CD14-positive monocyte (primary cell): ENCODE measurements at regions not wholly inside any gene's neighbourhood (a gene's known extent, or its start where the extent isn't known, plus 50 kb on each side); places are given as distances from the start of the nearest gene placed in this dataset.

Experiments
- DNase-seq, 3 donors: peaks; one replicate each; pipeline ENCODE4 v3.0.0-alpha.2; 2011 to 2022
- H2AFZ ChIP-seq: 2 replicates; pipeline ENCODE4 v1.6.0; 2012; ENCODE audit warnings: mild to moderate bottlenecking, low read depth, low read length, inconsistent platforms; ENCODE audit not compliant: insufficient read depth, poor library complexity, severe bottlenecking
- H3K27ac ChIP-seq, 2 donors: 1 replicate in 1 of 2; 2 replicates in 1 of 2; pipeline ENCODE4 v1.5.1; 2012 to 2013; ENCODE audit warnings: low read length in 2 of 2, control low read depth in 1 of 2, inconsistent platforms in 1 of 2, low read depth in 1 of 2, mild to moderate bottlenecking in 1 of 2
- H3K27me3 ChIP-seq, 2 donors: one replicate each; pipeline versions ENCODE4 v1.6.0 to v1.6.1; 2011 to 2013; ENCODE audit warnings: low read length in 2 of 2; ENCODE audit not compliant: control insufficient read depth in 2 of 2, insufficient read depth in 2 of 2
- H3K36me3 ChIP-seq, 2 donors: replicated peaks in 1 of 2; 1 replicate in 1 of 2; 2 replicates in 1 of 2; pipeline versions ENCODE4 v1.5.1 to v1.6.1; 2012 to 2013; ENCODE audit warnings: low read length in 2 of 2, control low read depth in 1 of 2, inconsistent platforms in 1 of 2, mild to moderate bottlenecking in 1 of 2; ENCODE audit not compliant: insufficient read depth in 2 of 2, control insufficient read depth in 1 of 2
- H3K4me1 ChIP-seq, 2 donors: 1 replicate in 1 of 2; 2 replicates in 1 of 2; pipeline versions ENCODE4 v1.5.1 to v1.6.1; 2012 to 2013; ENCODE audit warnings: low read length in 2 of 2, control low read depth in 1 of 2, inconsistent platforms in 1 of 2, mild to moderate bottlenecking in 1 of 2, moderate library complexity in 1 of 2; ENCODE audit not compliant: insufficient read depth in 2 of 2, control insufficient read depth in 1 of 2
- H3K4me2 ChIP-seq: replicated peaks from 2 replicates; pipeline ENCODE3; 2012; ENCODE audit warnings: low read length, moderate library complexity, mild to moderate bottlenecking; ENCODE audit not compliant: poor library complexity, severe bottlenecking; ENCODE audit errors: extremely low read depth
- H3K4me3 ChIP-seq, 3 experiments: fragments of 200-600 bp in 1 of 3; sonication (generic) in 1 of 3; replicated peaks in 1 of 3; 1 replicate in 2 of 3; 2 replicates in 1 of 3; pipeline ENCODE4 v1.5.1; 2011 to 2013; ENCODE audit warnings: low read length in 3 of 3, mild to moderate bottlenecking in 3 of 3, control low read depth in 2 of 3, low read depth in 2 of 3, inconsistent platforms in 1 of 3, moderate library complexity in 1 of 3
- H3K79me2 ChIP-seq: 2 replicates; pipeline ENCODE4 v1.6.0; 2012; ENCODE audit warnings: mild to moderate bottlenecking, control low read depth, inconsistent platforms, low read length, moderate library complexity; ENCODE audit not compliant: insufficient read depth
- H3K9ac ChIP-seq: 2 replicates; pipeline ENCODE4 v1.6.0; 2017; ENCODE audit warnings: low read length, mild to moderate bottlenecking; ENCODE audit not compliant: insufficient read depth, poor library complexity, severe bottlenecking
- H3K9me3 ChIP-seq, 2 donors: replicated peaks in 1 of 2; 1 replicate in 1 of 2; 2 replicates in 1 of 2; pipeline versions ENCODE4 v1.5.1 to v1.6.1; 2012 to 2013; ENCODE audit warnings: low read length in 2 of 2, control low read depth in 1 of 2; ENCODE audit not compliant: control insufficient read depth in 1 of 2, insufficient read depth in 1 of 2
- H4K20me1 ChIP-seq: 2 replicates; pipeline ENCODE4 v1.6.0; 2012; ENCODE audit warnings: mild to moderate bottlenecking, low read length, control low read depth, moderate library complexity; ENCODE audit not compliant: insufficient read depth
- H3K27ac Mint-ChIP-seq, 7 donors: one replicate each; pipeline ENCODE4 v1.8.0; 2020; ENCODE audit warnings: mild to moderate bottlenecking in 7 of 7, mixed read lengths in 7 of 7, moderate library complexity in 6 of 7, inconsistent platforms in 2 of 7
- H3K27me3 Mint-ChIP-seq, 3 donors: one replicate each; pipeline ENCODE4 v1.8.0; 2021 to 2022; ENCODE audit warnings: low read depth in 3 of 3, mild to moderate bottlenecking in 3 of 3, mixed read lengths in 3 of 3, moderate library complexity in 3 of 3, inconsistent platforms in 1 of 3
- H3K36me3 Mint-ChIP-seq, 2 donors: one replicate each; pipeline ENCODE4 v1.8.0; 2020; ENCODE audit warnings: mixed read lengths in 2 of 2, inconsistent platforms in 1 of 2, mild to moderate bottlenecking in 1 of 2
- H3K4me1 Mint-ChIP-seq: one replicate; pipeline ENCODE4 v1.8.0; 2020; ENCODE audit warnings: mild to moderate bottlenecking, mixed read lengths
- H3K4me3 Mint-ChIP-seq, 2 donors: one replicate each; pipeline ENCODE4 v1.8.0; 2020; ENCODE audit warnings: mild to moderate bottlenecking in 2 of 2, mixed read lengths in 2 of 2, moderate library complexity in 1 of 2
- H3K9me3 Mint-ChIP-seq, 7 donors: one replicate each; pipeline ENCODE4 v1.8.0; 2020 to 2022; ENCODE audit warnings: mixed read lengths in 7 of 7, mild to moderate bottlenecking in 6 of 7, moderate library complexity in 6 of 7, inconsistent platforms in 2 of 7
- WGBS: methylation state at CpG from one replicate; pipeline ENCODE4 v1.1.5; 2013; ENCODE audit warnings: missing lambda C conversion rate; ENCODE audit not compliant: insufficient coverage; 5-methylcytosine and 5-hydroxymethylcytosine counted together
- intact Hi-C, 2 donors: fragments of 100-400 bp; cut with micrococcal nuclease; formaldehyde crosslinking; loops; one replicate each; pipeline versions ENCODE4 v1.15.0 to v1.15.1; 2023
- TF ChIP-seq, protein P1 (sequence below): fragments of 200-600 bp; IDR thresholded peaks from one replicate; pipeline ENCODE4 v1.8.0; 2022; ENCODE audit warnings: antibody characterized with exemption, mild to moderate bottlenecking

DNA sequence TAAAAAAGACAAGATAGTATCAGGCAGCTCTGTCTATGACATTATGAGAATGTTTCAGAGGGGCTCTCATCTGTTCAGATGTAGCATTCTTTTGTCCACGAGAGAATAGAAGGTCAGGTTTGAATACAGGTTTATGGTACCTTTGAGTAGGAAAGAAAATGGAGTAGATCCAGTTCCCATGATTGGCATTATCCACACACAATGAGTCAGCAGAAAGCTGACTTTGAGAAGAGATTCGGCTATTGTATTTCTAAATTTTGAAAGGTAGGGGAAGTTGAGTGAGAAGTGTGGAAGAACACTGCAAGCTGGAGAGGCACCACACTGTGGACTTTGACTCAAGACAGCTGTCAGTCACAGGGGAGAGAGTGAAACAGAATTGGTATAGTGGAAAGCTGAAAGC, 135.4 kb downstream of the SYT10 start:
- Mint-ChIP-seq H3K4me3 (no peak overlapping the region), H3K4me1 (no peaks in the 10 kb centered on the region), H3K36me3 (no peaks in the 10 kb centered on the region), H3K27ac (no peak overlapping the region), H3K9me3 (peaks cover under 1 to 27% (median 3%) of the 10 kb centered on the region in 7 donors), H3K27me3 (no peaks in the 10 kb centered on the region)
- H3K79me2 ChIP-seq, result no peaks in the 10 kb centered on the region
- H4K20me1 ChIP-seq, result no peaks in the 10 kb centered on the region
- H3K27me3 ChIP-seq, result no peaks in the 10 kb centered on the region
- H2AFZ ChIP-seq, result no peak overlapping the region
- H3K4me2 ChIP-seq, result no peak overlapping the region
- no peaks in the 10 kb centered on the region for H3K36me3 ChIP-seq
- intact Hi-C loops, result no loop called here
- WGBS, result 80% methylated on average over 1 of the region's 2 CpGs
- H3K9me3 ChIP-seq, result peaks cover 15 to 28% of the 10 kb centered on the region in 2 donors
- H3K27ac ChIP-seq, result no peak overlapping the region
- H3K4me3 ChIP-seq, result no peak overlapping the region
- DNase-seq, result no peak
- H3K4me1 ChIP-seq, result no peaks in the 10 kb centered on the region
- TF ChIP-seq, protein P1, sequence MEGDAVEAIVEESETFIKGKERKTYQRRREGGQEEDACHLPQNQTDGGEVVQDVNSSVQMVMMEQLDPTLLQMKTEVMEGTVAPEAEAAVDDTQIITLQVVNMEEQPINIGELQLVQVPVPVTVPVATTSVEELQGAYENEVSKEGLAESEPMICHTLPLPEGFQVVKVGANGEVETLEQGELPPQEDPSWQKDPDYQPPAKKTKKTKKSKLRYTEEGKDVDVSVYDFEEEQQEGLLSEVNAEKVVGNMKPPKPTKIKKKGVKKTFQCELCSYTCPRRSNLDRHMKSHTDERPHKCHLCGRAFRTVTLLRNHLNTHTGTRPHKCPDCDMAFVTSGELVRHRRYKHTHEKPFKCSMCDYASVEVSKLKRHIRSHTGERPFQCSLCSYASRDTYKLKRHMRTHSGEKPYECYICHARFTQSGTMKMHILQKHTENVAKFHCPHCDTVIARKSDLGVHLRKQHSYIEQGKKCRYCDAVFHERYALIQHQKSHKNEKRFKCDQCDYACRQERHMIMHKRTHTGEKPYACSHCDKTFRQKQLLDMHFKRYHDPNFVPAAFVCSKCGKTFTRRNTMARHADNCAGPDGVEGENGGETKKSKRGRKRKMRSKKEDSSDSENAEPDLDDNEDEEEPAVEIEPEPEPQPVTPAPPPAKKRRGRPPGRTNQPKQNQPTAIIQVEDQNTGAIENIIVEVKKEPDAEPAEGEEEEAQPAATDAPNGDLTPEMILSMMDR, result no peak
- H3K9ac ChIP-seq, result no peak overlapping the region

- TF ChIP-seq, protein P1, result no peak
- Histone ChIP-seq H3K4me1 (no peaks in the 10 kb centered on the region), H3K4me2 (no peak overlapping the region), H3K27me3 (no peaks in the 10 kb centered on the region), H4K20me1 (no peaks in the 10 kb centered on the region), H2AFZ (no peak overlapping the region), H3K79me2 (no peaks in the 10 kb centered on the region), H3K36me3 (no peaks in the 10 kb centered on the region), H3K9me3 (peaks cover 11 to 27% of the 10 kb centered on the region in 2 donors), H3K9ac (no peak overlapping the region), H3K27ac (no peak overlapping the region), H3K4me3 (no peak overlapping the region)
- WGBS, result no CpG with 5 or more reads among the region's 2 CpGs
- Mint-ChIP-seq H3K4me1 (no peaks in the 10 kb centered on the region), H3K36me3 (no peaks in the 10 kb centered on the region), H3K4me3 (no peak overlapping the region), H3K27me3 (no peaks in the 10 kb centered on the region), H3K27ac (no peak overlapping the region), H3K9me3 (peaks cover 5 to 17% (median 6%) of the 10 kb centered on the region in 7 donors)
- DNase-seq, result no peak
- intact Hi-C loops, result loop anchor here in 1 of 2 donors (10.0 kb wide), 1 partner anchor 62 kb away; no protein-coding TSS in a partner anchor
These were observed 143.1 kb downstream of the SYT10 start for GRCh38 chr12:33296529-33296928.
